ENCODE measurements at regions not wholly inside any gene's neighbourhood (a gene's known extent, or its start where the extent isn't known, plus 50 kb on each side); places are given as distances from the start of the nearest gene placed in this dataset.

GRCh38 chr2:53353135-53354114 is 414.2 kb upstream of the CHAC2 start:
- no peak for TF ChIP-seq CTCF (IDR thresholded peaks at IDR 0.05; ENCODE audit: unreplicated experiment)
- BruUV-seq (replicated peaks): no TSS peak
- Mint-ChIP-seq H3K4me3 (ENCODE audit: unreplicated experiment) (no peak overlapping the region), H3K27ac (ENCODE audit: low read depth, unreplicated experiment) (peak overlapping the region; percentile 85), H3K9me3 (ENCODE audit: unreplicated experiment) (no peaks in the 10 kb centered on the region), H3K4me1 (ENCODE audit: insufficient read depth, unreplicated experiment) (peaks cover 8% of the 10 kb centered on the region), H3K36me3 (ENCODE audit: insufficient read depth, unreplicated experiment) (no peaks in the 10 kb centered on the region), H3K27me3 (ENCODE audit: insufficient read depth, unreplicated experiment) (no peaks in the 10 kb centered on the region)
- intact Hi-C loops (cut with micrococcal nuclease): no loop called here
- CTCF ChIA-PET: no interaction called here
- DNase-seq (ENCODE audit: unreplicated experiment): peak; percentile 87
- POLR2A ChIA-PET: interaction anchor here (1.0 kb wide), 1 partner anchor 9 kb away, joined by 3 read pairs; no protein-coding TSS in a partner anchor

GRCh38 chr2:53347269-53347668 is 420.3 kb upstream of the CHAC2 start:
- DNase-seq (ENCODE audit: unreplicated experiment): peak; percentile 47
- no TSS peak for BruUV-seq (replicated peaks)
- intact Hi-C loops (cut with micrococcal nuclease): no loop called here
- Mint-ChIP-seq H3K27me3 (ENCODE audit: insufficient read depth, unreplicated experiment) (no peaks in the 10 kb centered on the region), H3K4me3 (ENCODE audit: unreplicated experiment) (no peak overlapping the region), H3K9me3 (ENCODE audit: unreplicated experiment) (no peaks in the 10 kb centered on the region), H3K4me1 (ENCODE audit: insufficient read depth, unreplicated experiment) (no peaks in the 10 kb centered on the region), H3K36me3 (ENCODE audit: insufficient read depth, unreplicated experiment) (no peaks in the 10 kb centered on the region), H3K27ac (ENCODE audit: low read depth, unreplicated experiment) (no peak overlapping the region)
- no peak for TF ChIP-seq CTCF (IDR thresholded peaks at IDR 0.05; ENCODE audit: unreplicated experiment)
- CTCF ChIA-PET: no interaction called here
- POLR2A ChIA-PET: no interaction called here

GRCh38 chr2:53342248-53342647 is 425.4 kb upstream of the CHAC2 start:
- no peaks in the 10 kb centered on the region for H3K4me1 Mint-ChIP-seq (ENCODE audit: insufficient read depth, unreplicated experiment)
- intact Hi-C loops (cut with micrococcal nuclease): no loop called here
- ChIA-PET CTCF (no interaction called here), POLR2A (no interaction called here)
- H3K27me3 Mint-ChIP-seq (ENCODE audit: insufficient read depth, unreplicated experiment): no peaks in the 10 kb centered on the region
- H3K27ac Mint-ChIP-seq (ENCODE audit: low read depth, unreplicated experiment): no peak overlapping the region
- no peak overlapping the region for H3K4me3 Mint-ChIP-seq (ENCODE audit: unreplicated experiment)
- no peaks in the 10 kb centered on the region for H3K36me3 Mint-ChIP-seq (ENCODE audit: insufficient read depth, unreplicated experiment)
- DNase-seq (ENCODE audit: unreplicated experiment): no peak
- no TSS peak for BruUV-seq (replicated peaks)
- TF ChIP-seq CTCF (IDR thresholded peaks at IDR 0.05; ENCODE audit: unreplicated experiment): no peak
- H3K9me3 Mint-ChIP-seq (ENCODE audit: unreplicated experiment): no peaks in the 10 kb centered on the region

GRCh38 chr2:53334610-53335009 is 433.0 kb upstream of the CHAC2 start:
- CTCF ChIA-PET: no interaction called here
- Mint-ChIP-seq H3K27me3 (ENCODE audit: insufficient read depth, unreplicated experiment) (no peaks in the 10 kb centered on the region), H3K4me1 (ENCODE audit: insufficient read depth, unreplicated experiment) (peaks cover 6% of the 10 kb centered on the region), H3K9me3 (ENCODE audit: unreplicated experiment) (no peaks in the 10 kb centered on the region), H3K27ac (ENCODE audit: low read depth, unreplicated experiment) (no peak overlapping the region), H3K4me3 (ENCODE audit: unreplicated experiment) (no peak overlapping the region), H3K36me3 (ENCODE audit: insufficient read depth, unreplicated experiment) (no peaks in the 10 kb centered on the region)
- intact Hi-C loops (cut with micrococcal nuclease): no loop called here
- BruUV-seq (replicated peaks): no TSS peak
- DNase-seq (ENCODE audit: unreplicated experiment): no peak
- POLR2A ChIA-PET: no interaction called here
- no peak for TF ChIP-seq CTCF (IDR thresholded peaks at IDR 0.05; ENCODE audit: unreplicated experiment)
